Endodermal cell (in vitro differentiated cells): ENCODE measurements at regions not wholly inside any gene's neighbourhood (a gene's known extent, or its start where the extent isn't known, plus 50 kb on each side); places are given as distances from the start of the nearest gene placed in this dataset.

Experiments
- DNase-seq: peaks from one replicate; pipeline ENCODE4 v3.0.0-alpha.2; 2017
- H3K27ac ChIP-seq: 2 replicates; pipeline ENCODE4 v1.5.1; 2013; ENCODE audit warnings: mild to moderate bottlenecking, low read depth, low read length, moderate library complexity
- H3K27me3 ChIP-seq: 2 replicates; pipeline ENCODE4 v1.6.1; 2013; ENCODE audit warnings: mild to moderate bottlenecking, low read length, moderate library complexity; ENCODE audit not compliant: insufficient read depth, control insufficient read depth, poor library complexity, severe bottlenecking
- H3K36me3 ChIP-seq: 2 replicates; pipeline ENCODE4 v1.7.0; 2013; ENCODE audit warnings: mild to moderate bottlenecking, low read length, moderate library complexity; ENCODE audit not compliant: control insufficient read depth, insufficient read depth
- H3K4me1 ChIP-seq: one replicate; pipeline ENCODE4 v1.7.0; 2013; ENCODE audit warnings: low read length; ENCODE audit not compliant: control insufficient read depth, insufficient read depth
- H3K4me3 ChIP-seq: 2 replicates; pipeline ENCODE4 v1.5.1; 2013; ENCODE audit warnings: mild to moderate bottlenecking, low read length, moderate library complexity
- H3K9ac ChIP-seq: 2 replicates; pipeline ENCODE4 v1.6.1; 2013; ENCODE audit warnings: mild to moderate bottlenecking, low read length, moderate library complexity; ENCODE audit not compliant: poor library complexity, severe bottlenecking; ENCODE audit errors: extremely low read depth
- H3K9me3 ChIP-seq: 2 replicates; pipeline ENCODE4 v1.6.1; 2013; ENCODE audit warnings: mild to moderate bottlenecking, low read length, moderate library complexity; ENCODE audit not compliant: control insufficient read depth
- H3K27ac Mint-ChIP-seq: 2 replicates; pipeline ENCODE4 v1.8.0; 2020; ENCODE audit warnings: mixed read lengths
- H3K27me3 Mint-ChIP-seq: 2 replicates; pipeline ENCODE4 v1.8.0; 2021; ENCODE audit warnings: mild to moderate bottlenecking, mixed read lengths; ENCODE audit not compliant: insufficient read depth
- H3K36me3 Mint-ChIP-seq: 2 replicates; pipeline ENCODE4 v1.8.0; 2020; ENCODE audit warnings: low read depth, mixed read lengths
- H3K4me1 Mint-ChIP-seq: 2 replicates; pipeline ENCODE4 v1.8.0; 2020; ENCODE audit warnings: mixed read lengths
- H3K4me3 Mint-ChIP-seq: 2 replicates; pipeline ENCODE4 v1.8.0; 2020; ENCODE audit warnings: mild to moderate bottlenecking, moderate library complexity, mixed read lengths
- H3K9me3 Mint-ChIP-seq: 2 replicates; pipeline ENCODE4 v1.8.0; 2020; ENCODE audit warnings: mild to moderate bottlenecking, mixed read lengths
- WGBS, 2 experiments: methylation state at CpG; one replicate each; pipeline versions ENCODE4 v1.1.5 to v1.1.7; 2013; ENCODE audit warnings: missing lambda C conversion rate in 2 of 2, mixed read lengths in 1 of 2; ENCODE audit not compliant: insufficient coverage in 1 of 2, insufficient read length in 1 of 2; 5-methylcytosine and 5-hydroxymethylcytosine counted together
- TF ChIP-seq, protein P1 (sequence below): fragments of 200-600 bp; sonication (generic); conservative IDR thresholded peaks from 2 replicates; pipeline ENCODE4 v1.5.0; 2021; ENCODE audit warnings: antibody characterized with exemption, mild to moderate bottlenecking

- Histone ChIP-seq H3K4me1 (no peaks in the 10 kb centered on the region), H3K36me3 (no peaks in the 10 kb centered on the region), H3K27me3 (no peaks in the 10 kb centered on the region), H3K9ac (no peak overlapping the region), H3K4me3 (no peak overlapping the region), H3K27ac (no peak overlapping the region), H3K9me3 (no peaks in the 10 kb centered on the region)
- Mint-ChIP-seq H3K4me3 (no peak overlapping the region), H3K36me3 (no peaks in the 10 kb centered on the region), H3K4me1 (no peaks in the 10 kb centered on the region), H3K9me3 (peaks cover 3% of the 10 kb centered on the region), H3K27ac (no peak overlapping the region), H3K27me3 (no peaks in the 10 kb centered on the region)
- 93 to 100% methylated on average over 2 of the region's 2 CpGs for WGBS, 2 experiments
- TF ChIP-seq, protein P1, sequence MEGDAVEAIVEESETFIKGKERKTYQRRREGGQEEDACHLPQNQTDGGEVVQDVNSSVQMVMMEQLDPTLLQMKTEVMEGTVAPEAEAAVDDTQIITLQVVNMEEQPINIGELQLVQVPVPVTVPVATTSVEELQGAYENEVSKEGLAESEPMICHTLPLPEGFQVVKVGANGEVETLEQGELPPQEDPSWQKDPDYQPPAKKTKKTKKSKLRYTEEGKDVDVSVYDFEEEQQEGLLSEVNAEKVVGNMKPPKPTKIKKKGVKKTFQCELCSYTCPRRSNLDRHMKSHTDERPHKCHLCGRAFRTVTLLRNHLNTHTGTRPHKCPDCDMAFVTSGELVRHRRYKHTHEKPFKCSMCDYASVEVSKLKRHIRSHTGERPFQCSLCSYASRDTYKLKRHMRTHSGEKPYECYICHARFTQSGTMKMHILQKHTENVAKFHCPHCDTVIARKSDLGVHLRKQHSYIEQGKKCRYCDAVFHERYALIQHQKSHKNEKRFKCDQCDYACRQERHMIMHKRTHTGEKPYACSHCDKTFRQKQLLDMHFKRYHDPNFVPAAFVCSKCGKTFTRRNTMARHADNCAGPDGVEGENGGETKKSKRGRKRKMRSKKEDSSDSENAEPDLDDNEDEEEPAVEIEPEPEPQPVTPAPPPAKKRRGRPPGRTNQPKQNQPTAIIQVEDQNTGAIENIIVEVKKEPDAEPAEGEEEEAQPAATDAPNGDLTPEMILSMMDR: no peak
- no peak for DNase-seq
Measured at GRCh38 chr7:156131881-156132280, 319.6 kb upstream of the SHH start.

DNA sequence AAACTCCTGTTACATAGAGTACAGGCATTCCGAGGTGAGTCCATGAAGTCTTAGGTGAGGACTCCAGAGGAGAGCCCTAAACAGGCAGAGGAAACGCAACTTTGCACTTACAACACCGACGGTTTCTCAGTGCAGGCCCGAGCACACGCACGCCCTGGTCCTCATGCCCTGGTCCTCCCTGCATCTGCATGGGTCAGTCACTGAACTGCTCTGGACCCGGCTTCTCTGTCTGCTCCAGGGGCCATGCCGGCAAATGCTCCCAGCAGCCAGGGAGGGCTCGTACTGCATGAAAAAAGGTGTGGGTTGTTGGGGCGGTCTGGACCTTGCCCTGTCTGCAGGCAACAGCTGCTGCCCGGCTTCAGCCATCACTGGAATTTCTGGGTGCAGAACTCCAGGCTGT lies 317.3 kb upstream of the SHH start:
- H3K27me3 Mint-ChIP-seq: no peaks in the 10 kb centered on the region
- no peaks in the 10 kb centered on the region for H3K4me1 Mint-ChIP-seq
- TF ChIP-seq, protein P1: no peak
- no peak overlapping the region for H3K27ac Mint-ChIP-seq
- no peak overlapping the region for H3K4me3 ChIP-seq
- no peak overlapping the region for H3K9ac ChIP-seq
- DNase-seq: no peak
- H3K9me3 ChIP-seq: no peaks in the 10 kb centered on the region
- no peaks in the 10 kb centered on the region for H3K36me3 Mint-ChIP-seq
- H3K4me1 ChIP-seq: no peaks in the 10 kb centered on the region
- H3K27me3 ChIP-seq: no peaks in the 10 kb centered on the region
- no peaks in the 10 kb centered on the region for H3K9me3 Mint-ChIP-seq
- no peak overlapping the region for H3K4me3 Mint-ChIP-seq
- 91 to 94% methylated on average over 11 to 12 of the region's 12 CpGs for WGBS, 2 experiments
- no peak overlapping the region for H3K27ac ChIP-seq
- H3K36me3 ChIP-seq: no peaks in the 10 kb centered on the region

DNA sequence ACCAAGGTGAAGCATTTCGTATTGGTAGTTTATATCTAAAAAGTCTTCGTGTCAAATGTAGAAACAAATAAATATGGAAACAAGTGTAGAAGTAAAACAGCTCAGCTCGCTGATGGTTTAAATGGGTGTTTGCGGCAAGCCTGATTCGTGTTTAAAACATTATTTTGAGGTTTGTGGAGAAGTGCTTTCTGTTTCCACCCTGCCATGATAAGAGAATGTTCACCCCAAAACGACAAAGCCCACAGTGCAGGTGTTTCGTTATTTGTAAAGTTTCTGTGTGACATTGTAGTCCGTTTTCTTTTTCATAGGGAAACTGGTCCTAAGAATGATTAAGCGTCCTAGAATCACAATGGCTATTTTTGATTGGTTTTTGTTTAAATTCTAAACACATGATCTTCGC lies 316.2 kb upstream of the SHH start:
- no peak overlapping the region for H3K4me3 Mint-ChIP-seq
- no peak for DNase-seq
- TF ChIP-seq, protein P1: no peak
- Histone ChIP-seq H3K9me3 (no peaks in the 10 kb centered on the region), H3K4me1 (no peaks in the 10 kb centered on the region), H3K27me3 (no peaks in the 10 kb centered on the region), H3K27ac (no peak overlapping the region), H3K4me3 (no peak overlapping the region), H3K36me3 (no peaks in the 10 kb centered on the region), H3K9ac (no peak overlapping the region)
- no peaks in the 10 kb centered on the region for H3K9me3 Mint-ChIP-seq
- 94 to 100% methylated on average over 9 to 10 of the region's 10 CpGs for WGBS, 2 experiments
- H3K4me1 Mint-ChIP-seq: no peaks in the 10 kb centered on the region
- H3K36me3 Mint-ChIP-seq: no peaks in the 10 kb centered on the region
- no peak overlapping the region for H3K27ac Mint-ChIP-seq
- H3K27me3 Mint-ChIP-seq: no peaks in the 10 kb centered on the region
